WTC11 (cell line): ENCODE measurements at regions not wholly inside any gene's neighbourhood (a gene's known extent, or its start where the extent isn't known, plus 50 kb on each side); places are given as distances from the start of the nearest gene placed in this dataset.
"Not testable (repeated sequence)": the region's sequence is repeated elsewhere in the genome, so short reads cannot be mapped to it uniquely, and the experiment has no call there.

Experiments
- ATF2 ChIP-seq: sonication (generic); formaldehyde crosslinking; IDR thresholded peaks from 2 replicates; pipeline ENCODE4 v1.8.1; 2022; ENCODE audit warnings: low read depth, missing genetic modification reagents, borderline replicate concordance
- SOX15 ChIP-seq: fragments of 250-450 bp; sonication (Bioruptor Pico); IDR thresholded peaks from 2 replicates; pipeline ENCODE4 v1.9.0; 2021; ENCODE audit warnings: mild to moderate bottlenecking
- USF2 ChIP-seq: sonication (generic); formaldehyde crosslinking; IDR thresholded peaks from 2 replicates; pipeline ENCODE4 v1.8.1; 2023; ENCODE audit warnings: mild to moderate bottlenecking, missing genetic modification reagents, moderate library complexity
- ZNF121 ChIP-seq: sonication (generic); formaldehyde crosslinking; IDR thresholded peaks from 2 replicates; pipeline ENCODE4 v1.8.0; 2023; ENCODE audit warnings: missing genetic modification reagents
- TF ChIP-seq, protein P1 (sequence below): fragments of 200-600 bp; IDR thresholded peaks from 2 replicates; pipeline ENCODE4 v1.8.0; 2022; ENCODE audit warnings: antibody characterized with exemption

DNA sequence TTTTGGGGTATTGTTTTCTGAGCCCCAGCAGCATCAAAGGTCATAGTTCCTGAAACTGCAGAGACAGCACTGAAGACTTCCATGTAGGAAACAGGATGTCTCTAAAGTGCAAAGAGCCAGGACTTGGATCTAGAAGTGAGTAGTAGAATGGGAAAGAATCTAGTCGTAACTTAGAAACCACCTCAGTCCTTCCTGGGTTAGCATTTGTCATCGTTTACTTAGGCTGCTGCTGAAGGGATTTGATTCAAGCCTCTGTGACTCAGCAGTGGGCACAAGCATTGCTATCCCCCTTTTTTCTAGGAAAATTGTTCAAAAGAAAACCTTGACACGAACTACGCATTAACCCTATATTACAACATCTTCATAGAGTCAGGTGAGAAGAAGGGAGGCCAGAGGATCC, 109.1 kb downstream of the FAM72C start:
- TF ChIP-seq ATF2; SOX15 (CRISPR knock-in tag); USF2 (CRISPR knock-in tag); ZNF121 (CRISPR knock-in tag): not testable (repeated sequence)
- TF ChIP-seq, protein P1, sequence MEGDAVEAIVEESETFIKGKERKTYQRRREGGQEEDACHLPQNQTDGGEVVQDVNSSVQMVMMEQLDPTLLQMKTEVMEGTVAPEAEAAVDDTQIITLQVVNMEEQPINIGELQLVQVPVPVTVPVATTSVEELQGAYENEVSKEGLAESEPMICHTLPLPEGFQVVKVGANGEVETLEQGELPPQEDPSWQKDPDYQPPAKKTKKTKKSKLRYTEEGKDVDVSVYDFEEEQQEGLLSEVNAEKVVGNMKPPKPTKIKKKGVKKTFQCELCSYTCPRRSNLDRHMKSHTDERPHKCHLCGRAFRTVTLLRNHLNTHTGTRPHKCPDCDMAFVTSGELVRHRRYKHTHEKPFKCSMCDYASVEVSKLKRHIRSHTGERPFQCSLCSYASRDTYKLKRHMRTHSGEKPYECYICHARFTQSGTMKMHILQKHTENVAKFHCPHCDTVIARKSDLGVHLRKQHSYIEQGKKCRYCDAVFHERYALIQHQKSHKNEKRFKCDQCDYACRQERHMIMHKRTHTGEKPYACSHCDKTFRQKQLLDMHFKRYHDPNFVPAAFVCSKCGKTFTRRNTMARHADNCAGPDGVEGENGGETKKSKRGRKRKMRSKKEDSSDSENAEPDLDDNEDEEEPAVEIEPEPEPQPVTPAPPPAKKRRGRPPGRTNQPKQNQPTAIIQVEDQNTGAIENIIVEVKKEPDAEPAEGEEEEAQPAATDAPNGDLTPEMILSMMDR, result not testable (repeated sequence)
